NCI-H1092 treated with DMSO at 0.1 percent for 48 hours (cell line): ENCODE measurements at regions not wholly inside any gene's neighbourhood (a gene's known extent, or its start where the extent isn't known, plus 50 kb on each side); places are given as distances from the start of the nearest gene placed in this dataset.

Experiments
- DNase-seq: peaks from one replicate; lab custom pipeline; 2025; lab: John Stamatoyannopoulos, UW

GRCh38 chr9:134273647-134274046 is 52.6 kb upstream of the RXRA start:
- no peak for DNase-seq

- no peak for DNase-seq
These were observed 50.9 kb upstream of the RXRA start for GRCh38 chr9:134275375-134275774.

- DNase-seq, result no peak
These were observed 49.6 kb upstream of the RXRA start for GRCh38 chr9:134276453-134277245.
